ENCODE measurements at regions not wholly inside any gene's neighbourhood (a gene's known extent, or its start where the extent isn't known, plus 50 kb on each side); places are given as distances from the start of the nearest gene placed in this dataset.

- peak; percentile 63 for DNase-seq (ENCODE audit: low spot score)
Observed at GRCh38 chr2:103959174-103960128, 894.5 kb upstream of the POU3F3 start.

GRCh38 chr2:103960129-103960513 is 893.8 kb upstream of the POU3F3 start:
- no peak for DNase-seq (ENCODE audit: low spot score)

GRCh38 chr2:103960951-103961350 is 893.0 kb upstream of the POU3F3 start:
- DNase-seq (ENCODE audit: low spot score): no peak

GRCh38 chr2:103961862-103962261 is 892.1 kb upstream of the POU3F3 start:
- DNase-seq (ENCODE audit: low spot score): no peak

GRCh38 chr2:103962670-103963069 is 891.2 kb upstream of the POU3F3 start:
- DNase-seq (ENCODE audit: low spot score): no peak

GRCh38 chr2:103963146-103963725 is 890.7 kb upstream of the POU3F3 start:
- no peak for DNase-seq (ENCODE audit: low spot score)

- DNase-seq (ENCODE audit: low spot score): no peak
Observed at GRCh38 chr2:103977241-103977640, 876.7 kb upstream of the POU3F3 start.

- no peak for DNase-seq (ENCODE audit: low spot score)
Observed at GRCh38 chr2:103977668-103978067, 876.2 kb upstream of the POU3F3 start.

- no peak for DNase-seq (ENCODE audit: low spot score)
Observed at GRCh38 chr2:103980401-103980800, 873.5 kb upstream of the POU3F3 start.

GRCh38 chr2:103982691-103983090 is 871.2 kb upstream of the POU3F3 start:
- DNase-seq (ENCODE audit: low spot score): no peak

GRCh38 chr2:103986001-103986400 is 867.9 kb upstream of the POU3F3 start:
- peak; percentile 8 for DNase-seq (ENCODE audit: low spot score)

- DNase-seq (ENCODE audit: low spot score): peak; percentile 30
Observed at GRCh38 chr2:103991591-103991990, 862.3 kb upstream of the POU3F3 start.

GRCh38 chr2:104004821-104005220 is 849.1 kb upstream of the POU3F3 start:
- DNase-seq (ENCODE audit: low spot score): no peak

- no peak for DNase-seq (ENCODE audit: low spot score)
Observed at GRCh38 chr2:104016801-104017200, 837.1 kb upstream of the POU3F3 start.

GRCh38 chr2:104023306-104023705 is 830.6 kb upstream of the POU3F3 start:
- no peak for DNase-seq (ENCODE audit: low spot score)

- no peak for DNase-seq (ENCODE audit: low spot score)
Observed at GRCh38 chr2:104023765-104024164, 830.1 kb upstream of the POU3F3 start.

GRCh38 chr2:104025295-104025694 is 828.6 kb upstream of the POU3F3 start:
- DNase-seq (ENCODE audit: low spot score): no peak

GRCh38 chr2:104026725-104027124 is 827.2 kb upstream of the POU3F3 start:
- DNase-seq (ENCODE audit: low spot score): no peak

- no peak for DNase-seq (ENCODE audit: low spot score)
Observed at GRCh38 chr2:104027321-104027720, 826.6 kb upstream of the POU3F3 start.

GRCh38 chr2:104028061-104028460 is 825.9 kb upstream of the POU3F3 start:
- peak; percentile 14 for DNase-seq (ENCODE audit: low spot score)

- DNase-seq (ENCODE audit: low spot score): no peak
Observed at GRCh38 chr2:104033399-104033798, 820.5 kb upstream of the POU3F3 start.

GRCh38 chr2:104040771-104041170 is 813.1 kb upstream of the POU3F3 start:
- DNase-seq (ENCODE audit: low spot score): no peak

- DNase-seq (ENCODE audit: low spot score): no peak
Observed at GRCh38 chr2:104041351-104041750, 812.6 kb upstream of the POU3F3 start.

GRCh38 chr2:104043864-104044263 is 810.1 kb upstream of the POU3F3 start:
- DNase-seq (ENCODE audit: low spot score): no peak

All from iPS-NIHi11 (cell line).